ENCODE measurements at regions not wholly inside any gene's neighbourhood (a gene's known extent, or its start where the extent isn't known, plus 50 kb on each side); places are given as distances from the start of the nearest gene placed in this dataset.

- TF ChIP-seq EZH2phosphoT487 (IDR thresholded peaks at IDR 0.05; ENCODE audit: borderline replicate concordance, low read length), result no peak
- TF ChIP-seq CTCF (IDR thresholded peaks at IDR 0.05; ENCODE audit: low read depth, low read length, poor library complexity, severe bottlenecking), result no peak
- no peaks in the 10 kb centered on the region for H4K20me1 ChIP-seq (ENCODE audit: control insufficient read depth, insufficient read depth, low read depth, low read length)
- no peaks in the 10 kb centered on the region for H3K4me1 ChIP-seq (ENCODE audit: control insufficient read depth, low read length)
- no peaks in the 10 kb centered on the region for H3K79me2 ChIP-seq (ENCODE audit: control insufficient read depth, low read length)
- H3K9me3 ChIP-seq (ENCODE audit: control insufficient read depth, insufficient read depth, low read length), result no peaks in the 10 kb centered on the region
- no peak overlapping the region for H3K27ac ChIP-seq (ENCODE audit: low read depth, low read length)
- H3K27me3 ChIP-seq (ENCODE audit: control insufficient read depth, low read length), result no peaks in the 10 kb centered on the region
- no peaks in the 10 kb centered on the region for H3K9me2 ChIP-seq (replicated peaks; ENCODE audit: control insufficient read depth, low read length)
- no peak overlapping the region for H3K4me3 ChIP-seq (ENCODE audit: low read length)
- no peaks in the 10 kb centered on the region for H3F3A ChIP-seq (ENCODE audit: control insufficient read depth, insufficient read depth)
- no peak overlapping the region for H3K4me2 ChIP-seq (ENCODE audit: low read length)
- H3K36me3 ChIP-seq (ENCODE audit: control insufficient read depth, low read length), result no peaks in the 10 kb centered on the region
Observed at GRCh38 chr4:183807420-183808096, 97.5 kb upstream of the STOX2 start.

GRCh38 chr4:183808097-183808456 is 97.0 kb upstream of the STOX2 start:
- no peak overlapping the region for H3K27ac ChIP-seq (ENCODE audit: low read depth, low read length)
- no peak overlapping the region for H3K4me3 ChIP-seq (ENCODE audit: low read length)
- H3K9me2 ChIP-seq (replicated peaks; ENCODE audit: control insufficient read depth, low read length), result no peaks in the 10 kb centered on the region
- no peaks in the 10 kb centered on the region for H3K9me3 ChIP-seq (ENCODE audit: control insufficient read depth, insufficient read depth, low read length)
- no peaks in the 10 kb centered on the region for H3F3A ChIP-seq (ENCODE audit: control insufficient read depth, insufficient read depth)
- H4K20me1 ChIP-seq (ENCODE audit: control insufficient read depth, insufficient read depth, low read depth, low read length), result no peaks in the 10 kb centered on the region
- H3K27me3 ChIP-seq (ENCODE audit: control insufficient read depth, low read length), result no peaks in the 10 kb centered on the region
- no peaks in the 10 kb centered on the region for H3K79me2 ChIP-seq (ENCODE audit: control insufficient read depth, low read length)
- H3K4me1 ChIP-seq (ENCODE audit: control insufficient read depth, low read length), result no peaks in the 10 kb centered on the region
- H3K4me2 ChIP-seq (ENCODE audit: low read length), result no peak overlapping the region
- TF ChIP-seq CTCF (IDR thresholded peaks at IDR 0.05; ENCODE audit: low read depth, low read length, poor library complexity, severe bottlenecking), result no peak
- TF ChIP-seq EZH2phosphoT487 (IDR thresholded peaks at IDR 0.05; ENCODE audit: borderline replicate concordance, low read length), result no peak
- no peaks in the 10 kb centered on the region for H3K36me3 ChIP-seq (ENCODE audit: control insufficient read depth, low read length)

GRCh38 chr4:183812567-183812966 is 92.5 kb upstream of the STOX2 start:
- H3K27me3 ChIP-seq (ENCODE audit: control insufficient read depth, low read length), result no peaks in the 10 kb centered on the region
- no peak overlapping the region for H3K27ac ChIP-seq (ENCODE audit: low read depth, low read length)
- H3K79me2 ChIP-seq (ENCODE audit: control insufficient read depth, low read length), result no peaks in the 10 kb centered on the region
- no peaks in the 10 kb centered on the region for H3K9me2 ChIP-seq (replicated peaks; ENCODE audit: control insufficient read depth, low read length)
- no peak overlapping the region for H3K4me3 ChIP-seq (ENCODE audit: low read length)
- no peaks in the 10 kb centered on the region for H3K36me3 ChIP-seq (ENCODE audit: control insufficient read depth, low read length)
- H3F3A ChIP-seq (ENCODE audit: control insufficient read depth, insufficient read depth), result no peaks in the 10 kb centered on the region
- no peaks in the 10 kb centered on the region for H3K9me3 ChIP-seq (ENCODE audit: control insufficient read depth, insufficient read depth, low read length)
- no peak for TF ChIP-seq EZH2phosphoT487 (IDR thresholded peaks at IDR 0.05; ENCODE audit: borderline replicate concordance, low read length)
- TF ChIP-seq CTCF (IDR thresholded peaks at IDR 0.05; ENCODE audit: low read depth, low read length, poor library complexity, severe bottlenecking), result no peak
- no peaks in the 10 kb centered on the region for H3K4me1 ChIP-seq (ENCODE audit: control insufficient read depth, low read length)
- H3K4me2 ChIP-seq (ENCODE audit: low read length), result no peak overlapping the region
- H4K20me1 ChIP-seq (ENCODE audit: control insufficient read depth, insufficient read depth, low read depth, low read length), result no peaks in the 10 kb centered on the region

Data from DOHH2 (cell line).